SU-DHL-6 (cell line): ENCODE measurements at regions not wholly inside any gene's neighbourhood (a gene's known extent, or its start where the extent isn't known, plus 50 kb on each side); places are given as distances from the start of the nearest gene placed in this dataset.

Source experiments
- H2AFZ ChIP-seq: fragments of 200-600 bp; sonication (generic); 2 replicates; pipeline ENCODE4 v1.6.1; 2014; ENCODE audit warnings: low read depth, mild to moderate bottlenecking, moderate library complexity, mixed read lengths, antibody characterized with exemption, low read length; ENCODE audit not compliant: severe bottlenecking
- H3F3A ChIP-seq: fragments of 200-600 bp; shearing (Covaris generic); 2 replicates; pipeline ENCODE4 v1.6.0; 2016; ENCODE audit warnings: antibody characterized with exemption, mild to moderate bottlenecking; ENCODE audit not compliant: insufficient read depth
- H3K27ac ChIP-seq: fragments of 200-600 bp; sonication (generic); 2 replicates; pipeline ENCODE4 v1.5.1; 2016; ENCODE audit warnings: low read depth, mild to moderate bottlenecking, low read length, moderate library complexity, mixed read lengths
- H3K27me3 ChIP-seq: fragments of 200-600 bp; sonication (generic), shearing (Covaris generic); 2 replicates; pipeline ENCODE4 v1.6.0; 2014; ENCODE audit warnings: mild to moderate bottlenecking, low read length
- H3K36me3 ChIP-seq: fragments of 200-600 bp; sonication (generic); 2 replicates; pipeline ENCODE4 v1.6.1; 2014; ENCODE audit warnings: mild to moderate bottlenecking, low read length, mixed read lengths
- H3K4me2 ChIP-seq: fragments of 300-600, 200-600 bp; shearing (Covaris generic), sonication (generic); 2 replicates; pipeline ENCODE4 v1.6.0; 2014; ENCODE audit warnings: low read length, low read depth, mild to moderate bottlenecking; ENCODE audit not compliant: poor library complexity, severe bottlenecking
- H3K4me3 ChIP-seq: fragments of 200-600 bp; sonication (generic); 2 replicates; pipeline ENCODE4 v1.5.1; 2014; ENCODE audit warnings: antibody characterized with exemption, low read length, mild to moderate bottlenecking, mixed read lengths; ENCODE audit not compliant: insufficient read depth, poor library complexity, severe bottlenecking
- H3K79me2 ChIP-seq: fragments of 200-600 bp; sonication (generic); 2 replicates; pipeline ENCODE4 v1.6.1; 2014; ENCODE audit warnings: mild to moderate bottlenecking, low read length, moderate library complexity; ENCODE audit not compliant: insufficient read depth
- H3K9ac ChIP-seq: fragments of 200-600 bp; sonication (generic); 2 replicates; pipeline ENCODE4 v1.7.0; 2014; ENCODE audit warnings: mild to moderate bottlenecking, low read length
- H3K9me2 ChIP-seq: fragments of 200-600 bp; sonication (generic); replicated peaks from 2 replicates; pipeline ENCODE4 v1.6.1; 2014; ENCODE audit warnings: low read length; ENCODE audit not compliant: insufficient read depth
- H3K9me3 ChIP-seq: fragments of 200-600 bp; sonication (generic); 2 replicates; pipeline ENCODE4 v1.6.1; 2014; ENCODE audit warnings: low read length, mixed read lengths; ENCODE audit not compliant: insufficient read depth
- H4K20me1 ChIP-seq: fragments of 200-600 bp; sonication (generic); 2 replicates; pipeline ENCODE4 v1.6.1; 2014; ENCODE audit warnings: low read depth, mild to moderate bottlenecking, antibody characterized with exemption, low read length, moderate library complexity, mixed read lengths
- EZH2phosphoT487 ChIP-seq: fragments of 200-600 bp; sonication (generic), shearing (Covaris generic); conservative IDR thresholded peaks from 2 replicates; pipeline ENCODE4 v1.6.1; 2018; ENCODE audit warnings: mild to moderate bottlenecking, antibody characterized with exemption, low read length, moderate library complexity, mixed read lengths
- TF ChIP-seq, protein P1 (sequence below): fragments of 200-600 bp; sonication (generic); IDR thresholded peaks from one replicate; pipeline ENCODE4 v1.5.1; 2017; ENCODE audit warnings: antibody characterized with exemption, mild to moderate bottlenecking, low read length, moderate library complexity; ENCODE audit not compliant: insufficient read depth, poor library complexity, severe bottlenecking

DNA sequence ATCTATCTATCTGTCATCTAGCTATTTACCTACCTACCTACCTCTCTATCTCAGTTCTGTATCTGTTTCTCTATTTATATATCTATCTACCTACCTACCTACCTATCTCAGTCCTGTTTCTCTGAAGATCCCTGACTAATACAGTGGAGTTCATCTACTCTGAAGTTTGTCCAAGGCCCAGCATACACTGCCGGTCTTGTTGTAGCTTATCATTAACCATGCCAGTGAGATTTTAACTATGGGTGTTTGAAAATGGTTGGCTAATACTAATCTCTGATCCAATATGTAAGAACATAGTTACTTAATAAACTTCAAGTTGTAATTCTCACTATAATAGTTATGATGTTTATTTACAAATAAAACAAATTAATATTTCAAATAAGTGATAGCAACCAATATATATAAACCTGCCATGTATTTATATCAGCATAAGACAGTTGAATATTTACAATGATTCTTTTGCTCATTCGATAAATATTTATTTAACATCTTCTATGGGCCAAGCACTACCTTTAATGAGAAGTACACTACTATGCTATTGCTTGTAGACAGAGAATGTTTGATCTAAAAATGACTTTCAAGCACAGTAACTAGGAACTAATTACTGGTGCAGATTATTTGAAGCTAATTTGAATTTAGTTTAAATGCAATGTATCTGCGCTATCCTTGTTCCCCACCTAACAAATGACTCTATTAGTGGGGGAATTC, 242.1 kb downstream of the KLF5 start:
- Histone ChIP-seq H3F3A (no peaks in the 10 kb centered on the region), H3K36me3 (no peaks in the 10 kb centered on the region), H3K4me3 (no peak overlapping the region), H2AFZ (no peak overlapping the region), H3K9me2 (no peaks in the 10 kb centered on the region), H3K9ac (no peak overlapping the region), H3K27me3 (no peaks in the 10 kb centered on the region), H3K9me3 (no peaks in the 10 kb centered on the region), H4K20me1 (no peaks in the 10 kb centered on the region), H3K4me2 (no peak overlapping the region), H3K27ac (no peak overlapping the region), H3K79me2 (no peaks in the 10 kb centered on the region)
- TF ChIP-seq, protein P1, sequence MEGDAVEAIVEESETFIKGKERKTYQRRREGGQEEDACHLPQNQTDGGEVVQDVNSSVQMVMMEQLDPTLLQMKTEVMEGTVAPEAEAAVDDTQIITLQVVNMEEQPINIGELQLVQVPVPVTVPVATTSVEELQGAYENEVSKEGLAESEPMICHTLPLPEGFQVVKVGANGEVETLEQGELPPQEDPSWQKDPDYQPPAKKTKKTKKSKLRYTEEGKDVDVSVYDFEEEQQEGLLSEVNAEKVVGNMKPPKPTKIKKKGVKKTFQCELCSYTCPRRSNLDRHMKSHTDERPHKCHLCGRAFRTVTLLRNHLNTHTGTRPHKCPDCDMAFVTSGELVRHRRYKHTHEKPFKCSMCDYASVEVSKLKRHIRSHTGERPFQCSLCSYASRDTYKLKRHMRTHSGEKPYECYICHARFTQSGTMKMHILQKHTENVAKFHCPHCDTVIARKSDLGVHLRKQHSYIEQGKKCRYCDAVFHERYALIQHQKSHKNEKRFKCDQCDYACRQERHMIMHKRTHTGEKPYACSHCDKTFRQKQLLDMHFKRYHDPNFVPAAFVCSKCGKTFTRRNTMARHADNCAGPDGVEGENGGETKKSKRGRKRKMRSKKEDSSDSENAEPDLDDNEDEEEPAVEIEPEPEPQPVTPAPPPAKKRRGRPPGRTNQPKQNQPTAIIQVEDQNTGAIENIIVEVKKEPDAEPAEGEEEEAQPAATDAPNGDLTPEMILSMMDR, result no peak
- TF ChIP-seq EZH2phosphoT487, result no peak

DNA sequence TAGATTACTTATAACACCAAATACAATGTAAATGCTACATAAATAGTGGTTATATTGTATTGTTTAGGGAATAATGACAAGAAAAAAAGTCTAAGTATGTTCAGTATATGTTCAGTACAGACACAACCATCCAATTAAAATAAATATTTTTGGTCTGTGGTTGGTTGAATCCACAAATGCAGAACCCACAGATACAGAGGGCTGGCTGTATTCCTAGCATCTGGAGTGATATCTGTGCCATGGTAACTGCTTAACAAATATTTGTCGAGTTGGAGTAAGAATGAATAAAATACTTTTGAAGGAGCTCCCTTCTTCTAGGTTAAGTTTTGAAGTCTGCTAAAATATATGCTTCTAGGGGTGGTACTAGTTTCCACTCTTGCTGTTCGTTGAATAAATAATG, 241.0 kb downstream of the KLF5 start:
- Histone ChIP-seq H3K9me2 (no peaks in the 10 kb centered on the region), H3K36me3 (no peaks in the 10 kb centered on the region), H3K4me3 (no peak overlapping the region), H3K9ac (no peak overlapping the region), H3K27ac (no peak overlapping the region), H4K20me1 (no peaks in the 10 kb centered on the region), H3K79me2 (no peaks in the 10 kb centered on the region), H3K9me3 (no peaks in the 10 kb centered on the region), H3K27me3 (no peaks in the 10 kb centered on the region), H3K4me2 (no peak overlapping the region), H2AFZ (no peak overlapping the region), H3F3A (no peaks in the 10 kb centered on the region)
- no peak for TF ChIP-seq EZH2phosphoT487
- TF ChIP-seq, protein P1, result no peak

DNA sequence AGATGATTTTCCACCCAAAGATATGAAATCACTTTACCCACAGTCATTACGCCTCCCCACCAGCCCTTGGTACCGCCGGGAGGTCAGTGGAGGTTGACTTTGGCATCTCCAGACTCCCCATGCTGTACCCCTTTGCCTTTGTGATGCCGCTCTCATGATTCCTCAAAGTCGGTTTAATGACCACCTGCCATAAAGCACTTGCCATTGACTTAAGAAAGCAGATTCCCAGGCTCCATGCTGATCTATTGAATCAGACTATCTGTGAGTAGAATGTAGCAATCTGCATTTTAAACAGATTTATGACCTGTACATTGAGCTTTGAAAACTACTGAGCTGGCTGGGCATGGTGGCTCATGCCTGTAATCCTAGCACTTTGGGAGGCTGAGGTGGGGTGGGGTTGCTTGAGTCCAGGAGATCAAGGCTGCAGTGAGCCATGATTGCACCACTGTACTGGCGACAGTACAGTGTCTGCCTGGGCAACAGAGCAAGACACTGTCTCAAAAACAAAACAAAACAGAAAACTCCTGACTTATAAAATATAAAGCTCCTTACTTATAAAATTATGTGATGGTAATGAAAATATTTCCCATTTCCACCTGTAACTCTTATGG, 235.2 kb downstream of the KLF5 start:
- no peaks in the 10 kb centered on the region for H4K20me1 ChIP-seq
- H3K27ac ChIP-seq, result no peak overlapping the region
- H2AFZ ChIP-seq, result no peak overlapping the region
- TF ChIP-seq, protein P1, result no peak
- TF ChIP-seq EZH2phosphoT487, result no peak
- H3K4me2 ChIP-seq, result no peak overlapping the region
- no peaks in the 10 kb centered on the region for H3K9me2 ChIP-seq
- no peak overlapping the region for H3K4me3 ChIP-seq
- H3K79me2 ChIP-seq, result no peaks in the 10 kb centered on the region
- no peaks in the 10 kb centered on the region for H3K27me3 ChIP-seq
- H3K9me3 ChIP-seq, result no peaks in the 10 kb centered on the region
- H3F3A ChIP-seq, result no peaks in the 10 kb centered on the region
- no peak overlapping the region for H3K9ac ChIP-seq
- H3K36me3 ChIP-seq, result no peaks in the 10 kb centered on the region
